GM12875 (cell line): ENCODE measurements at regions not wholly inside any gene's neighbourhood (a gene's known extent, or its start where the extent isn't known, plus 50 kb on each side); places are given as distances from the start of the nearest gene placed in this dataset.
"Not testable (repeated sequence)": the region's sequence is repeated elsewhere in the genome, so short reads cannot be mapped to it uniquely, and the experiment has no call there.

Experiments used
- H3K4me3 ChIP-seq: one replicate; pipeline ENCODE4 v1.5.1; 2011; ENCODE audit warnings: low read depth, low read length, control low read depth
- CTCF ChIP-seq: IDR thresholded peaks from 2 replicates; pipeline ENCODE4 v1.5.1; 2011; ENCODE audit warnings: low read depth, mild to moderate bottlenecking, control low read depth, inconsistent platforms, low read length, moderate library complexity, borderline replicate concordance; ENCODE audit not compliant: insufficient read depth

- no peak for TF ChIP-seq CTCF
- no peak overlapping the region for H3K4me3 ChIP-seq
These were observed 123.7 kb downstream of the MTHFS start for GRCh38 chr15:79773128-79773527.

- no peak overlapping the region for H3K4me3 ChIP-seq
- no peak for TF ChIP-seq CTCF
These were observed 121.0 kb downstream of the MTHFS start for GRCh38 chr15:79775821-79776220.

- TF ChIP-seq CTCF = no peak
- H3K4me3 ChIP-seq = no peak overlapping the region
These were observed 118.9 kb downstream of the MTHFS start for GRCh38 chr15:79777916-79778315.

GRCh38 chr15:79778378-79778990, 118.3 kb downstream of the MTHFS start:
- TF ChIP-seq CTCF = no peak
- no peak overlapping the region for H3K4me3 ChIP-seq

GRCh38 chr15:79779746-79780145, 117.1 kb downstream of the MTHFS start:
- no peak for TF ChIP-seq CTCF
- no peak overlapping the region for H3K4me3 ChIP-seq

- not testable (repeated sequence) for H3K4me3 ChIP-seq
These were observed 114.5 kb downstream of the MTHFS start for GRCh38 chr15:79782307-79782706.
